ENCODE measurements at regions not wholly inside any gene's neighbourhood (a gene's known extent, or its start where the extent isn't known, plus 50 kb on each side); places are given as distances from the start of the nearest gene placed in this dataset.

GRCh38 chr22:22716136-22716665 lies 71.8 kb downstream of the GGTLC2 start:
- ChIA-PET CTCF (interaction anchor here (0.6 to 2.3 kb wide), 5 partner anchors 10 to 33 kb away, joined by 3 to 12 read pairs (median 4); no protein-coding TSS in a partner anchor), POLR2A (no interaction called here)
- TF ChIP-seq CTCF (IDR thresholded peaks at IDR 0.05; ENCODE audit: control extremely low read depth, extremely low read depth, low read depth, missing control alignments) = no peak
- DNase-seq (ENCODE audit: extremely low spot score) = no peak

- no peak for TF ChIP-seq CTCF (IDR thresholded peaks at IDR 0.05; ENCODE audit: control extremely low read depth, extremely low read depth, low read depth, missing control alignments)
- DNase-seq (ENCODE audit: extremely low spot score) = no peak
- ChIA-PET POLR2A (no interaction called here), CTCF (interaction anchor here (2.4 to 13.8 kb wide), 2 partner anchors 8 to 25 kb away, joined by 16 to 137 read pairs; no protein-coding TSS in a partner anchor)
These were observed 73.2 kb downstream of the GGTLC2 start for GRCh38 chr22:22717664-22718063.

GRCh38 chr22:22720201-22720723 lies 75.8 kb downstream of the GGTLC2 start:
- TF ChIP-seq CTCF (IDR thresholded peaks at IDR 0.05; ENCODE audit: control extremely low read depth, extremely low read depth, low read depth, missing control alignments) = peak; percentile 71
- DNase-seq (ENCODE audit: extremely low spot score) = peak; percentile 72
- ChIA-PET CTCF (interaction anchor here (0.7 to 13.8 kb wide), 30 partner anchors 8 to 513 kb away, joined by 3 to 137 read pairs (median 4); no protein-coding TSS in a partner anchor), POLR2A (interaction anchor here (0.6 kb wide), 2 partner anchors 174 to 1821 kb away, joined by 3 to 5 read pairs; no protein-coding TSS in a partner anchor)

- ChIA-PET POLR2A (interaction anchor here (0.6 kb wide), 2 partner anchors 175 to 1821 kb away, joined by 3 to 5 read pairs; no protein-coding TSS in a partner anchor), CTCF (interaction anchor here (0.7 to 13.8 kb wide), 30 partner anchors 9 to 513 kb away, joined by 3 to 137 read pairs (median 4); no protein-coding TSS in a partner anchor)
- TF ChIP-seq CTCF (IDR thresholded peaks at IDR 0.05; ENCODE audit: control extremely low read depth, extremely low read depth, low read depth, missing control alignments) = no peak
- peak; percentile 76 for DNase-seq (ENCODE audit: extremely low spot score)
These were observed 76.4 kb downstream of the GGTLC2 start for GRCh38 chr22:22720724-22721261.

- CTCF ChIA-PET = interaction anchor here (0.8 to 13.8 kb wide), 13 partner anchors 10 to 163 kb away, joined by 3 to 137 read pairs (median 9); no protein-coding TSS in a partner anchor
- no peak for TF ChIP-seq CTCF (IDR thresholded peaks at IDR 0.05; ENCODE audit: control extremely low read depth, extremely low read depth, low read depth, missing control alignments)
- peak; percentile 38 for DNase-seq (ENCODE audit: extremely low spot score)
- POLR2A ChIA-PET = no interaction called here
These were observed 77.4 kb downstream of the GGTLC2 start for GRCh38 chr22:22721681-22722354.

- TF ChIP-seq CTCF (IDR thresholded peaks at IDR 0.05; ENCODE audit: control extremely low read depth, extremely low read depth, low read depth, missing control alignments) = no peak
- ChIA-PET CTCF (interaction anchor here (1.5 to 13.8 kb wide), 2 partner anchors 15 to 28 kb away, joined by 3 to 137 read pairs; no protein-coding TSS in a partner anchor), POLR2A (no interaction called here)
- no peak for DNase-seq (ENCODE audit: extremely low spot score)
These were observed 84.0 kb downstream of the GGTLC2 start for GRCh38 chr22:22728382-22728781.

All from GM10248 (cell line).